GM21526 (cell line): ENCODE measurements at regions not wholly inside any gene's neighbourhood (a gene's known extent, or its start where the extent isn't known, plus 50 kb on each side); places are given as distances from the start of the nearest gene placed in this dataset.

Source experiments
- ATAC-seq: cut with Tn5 transposase; IDR thresholded peaks from one replicate; pipeline ENCODE4 v1.9.1; 2021; ENCODE audit warnings: moderate library complexity; ENCODE audit not compliant: unreplicated experiment, low FRiP score

- ATAC-seq = no peak
Measured at GRCh38 chr21:35672313-35672712, 388.0 kb downstream of the SETD4 start.

GRCh38 chr21:35664683-35665082 lies 395.6 kb downstream of the SETD4 start:
- no peak for ATAC-seq

- ATAC-seq = no peak
Measured at GRCh38 chr21:35663856-35664606, 396.3 kb downstream of the SETD4 start.

GRCh38 chr21:35658242-35658641 lies 402.1 kb downstream of the SETD4 start:
- no peak for ATAC-seq

GRCh38 chr21:35652872-35653271 lies 407.5 kb downstream of the SETD4 start:
- no peak for ATAC-seq

- ATAC-seq = no peak
Measured at GRCh38 chr21:35652196-35652595, 408.1 kb downstream of the SETD4 start.

- no peak for ATAC-seq
Measured at GRCh38 chr21:35651196-35651595, 409.1 kb downstream of the SETD4 start.

GRCh38 chr21:35649186-35649585 lies 411.1 kb downstream of the SETD4 start:
- no peak for ATAC-seq

GRCh38 chr21:35648512-35648911 lies 411.8 kb downstream of the SETD4 start:
- no peak for ATAC-seq

- ATAC-seq = no peak
Measured at GRCh38 chr21:35646606-35647005, 413.7 kb downstream of the SETD4 start.

- ATAC-seq = no peak
Measured at GRCh38 chr21:35645991-35646390, 414.3 kb downstream of the SETD4 start.

- ATAC-seq = no peak
Measured at GRCh38 chr21:35644523-35644922, 415.8 kb downstream of the SETD4 start.

GRCh38 chr21:35643176-35643575 lies 417.1 kb downstream of the SETD4 start:
- ATAC-seq = no peak

GRCh38 chr21:35641271-35642016 lies 418.9 kb downstream of the SETD4 start:
- ATAC-seq = no peak

GRCh38 chr21:35637431-35637830 lies 422.9 kb downstream of the SETD4 start:
- ATAC-seq = no peak

- no peak for ATAC-seq
Measured at GRCh38 chr21:35635994-35636393, 424.3 kb downstream of the SETD4 start.

GRCh38 chr21:35635261-35635660 lies 425.1 kb downstream of the SETD4 start:
- no peak for ATAC-seq

- ATAC-seq = no peak
Measured at GRCh38 chr21:35633501-35633900, 426.8 kb downstream of the SETD4 start.

- ATAC-seq = no peak
Measured at GRCh38 chr21:35632711-35633110, 427.6 kb downstream of the SETD4 start.

- no peak for ATAC-seq
Measured at GRCh38 chr21:35628316-35628715, 432.0 kb downstream of the SETD4 start.

- no peak for ATAC-seq
Measured at GRCh38 chr21:35627462-35627861, 432.9 kb downstream of the SETD4 start.

GRCh38 chr21:35625576-35625975 lies 434.8 kb downstream of the SETD4 start:
- ATAC-seq = no peak
